ENCODE measurements at regions not wholly inside any gene's neighbourhood (a gene's known extent, or its start where the extent isn't known, plus 50 kb on each side); places are given as distances from the start of the nearest gene placed in this dataset.

DNA sequence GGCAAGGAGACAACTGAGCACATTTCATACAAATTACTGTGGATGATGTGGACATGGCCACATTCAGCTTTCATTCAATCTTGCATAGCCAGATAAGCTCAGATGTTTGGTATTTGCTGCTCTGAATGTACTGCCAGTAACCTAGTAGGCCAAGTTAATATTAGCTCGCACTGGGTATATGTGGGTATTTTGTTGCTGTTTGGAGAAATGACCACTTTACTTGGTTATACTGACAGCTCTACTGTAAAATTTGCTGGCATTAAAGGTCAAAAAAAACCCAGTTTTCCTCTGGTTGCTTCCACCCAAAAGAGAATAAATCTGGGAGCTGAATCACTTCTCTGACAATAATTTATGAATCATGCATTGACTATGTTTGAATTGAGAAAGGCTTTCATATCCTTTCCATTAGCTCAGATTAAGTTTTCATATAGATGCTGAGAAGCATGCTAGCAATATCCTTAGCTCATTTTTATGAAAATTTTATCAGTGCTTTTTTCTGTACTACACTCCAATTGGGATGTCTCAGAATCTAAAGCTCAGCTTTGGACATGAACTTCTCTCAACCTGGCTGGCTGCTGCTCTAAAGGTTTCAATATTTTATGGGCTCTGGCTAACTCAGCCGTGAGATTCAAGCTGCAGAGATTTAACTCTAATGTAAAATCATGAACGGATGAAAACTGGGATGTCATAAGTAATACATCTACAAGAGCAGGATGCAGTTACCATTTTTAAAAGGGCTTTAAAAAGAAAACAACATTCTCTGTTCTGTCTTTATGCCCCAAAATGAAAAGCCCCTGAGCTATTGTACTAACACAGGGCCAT is 330.0 kb downstream of the BARHL2 start:
- TF ChIP-seq, protein P1, sequence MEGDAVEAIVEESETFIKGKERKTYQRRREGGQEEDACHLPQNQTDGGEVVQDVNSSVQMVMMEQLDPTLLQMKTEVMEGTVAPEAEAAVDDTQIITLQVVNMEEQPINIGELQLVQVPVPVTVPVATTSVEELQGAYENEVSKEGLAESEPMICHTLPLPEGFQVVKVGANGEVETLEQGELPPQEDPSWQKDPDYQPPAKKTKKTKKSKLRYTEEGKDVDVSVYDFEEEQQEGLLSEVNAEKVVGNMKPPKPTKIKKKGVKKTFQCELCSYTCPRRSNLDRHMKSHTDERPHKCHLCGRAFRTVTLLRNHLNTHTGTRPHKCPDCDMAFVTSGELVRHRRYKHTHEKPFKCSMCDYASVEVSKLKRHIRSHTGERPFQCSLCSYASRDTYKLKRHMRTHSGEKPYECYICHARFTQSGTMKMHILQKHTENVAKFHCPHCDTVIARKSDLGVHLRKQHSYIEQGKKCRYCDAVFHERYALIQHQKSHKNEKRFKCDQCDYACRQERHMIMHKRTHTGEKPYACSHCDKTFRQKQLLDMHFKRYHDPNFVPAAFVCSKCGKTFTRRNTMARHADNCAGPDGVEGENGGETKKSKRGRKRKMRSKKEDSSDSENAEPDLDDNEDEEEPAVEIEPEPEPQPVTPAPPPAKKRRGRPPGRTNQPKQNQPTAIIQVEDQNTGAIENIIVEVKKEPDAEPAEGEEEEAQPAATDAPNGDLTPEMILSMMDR (IDR thresholded peaks at IDR 0.05; ENCODE audit: insufficient read depth, low read length, poor library complexity, severe bottlenecking) = no peak
- no peak for TF ChIP-seq EZH2phosphoT487 (conservative IDR thresholded peaks at IDR 0.05; ENCODE audit: low read length)

Measured in SU-DHL-6 (cell line).